ENCODE measurements at regions not wholly inside any gene's neighbourhood (a gene's known extent, or its start where the extent isn't known, plus 50 kb on each side); places are given as distances from the start of the nearest gene placed in this dataset.

DNA sequence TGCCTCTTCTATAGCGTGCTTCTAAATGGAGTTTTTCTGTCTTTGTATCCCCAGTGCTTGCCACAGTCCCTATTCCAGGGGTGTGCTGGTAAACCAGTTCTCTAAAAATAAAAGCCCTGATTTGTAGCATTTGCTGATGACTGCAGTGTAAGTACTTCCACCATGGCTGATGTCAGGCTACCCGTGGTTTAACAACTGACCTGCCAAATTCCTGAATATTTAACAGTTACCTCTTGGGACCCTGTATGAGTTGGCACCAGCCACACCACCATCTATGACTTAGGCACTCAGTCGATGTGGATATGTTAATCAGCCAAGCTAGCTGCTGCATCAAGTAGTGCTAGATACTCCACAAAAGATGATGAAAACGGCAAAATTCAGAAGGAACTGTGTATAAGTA, 94.0 kb upstream of the MTNR1B start:
- H3K27me3 ChIP-seq (ENCODE audit: insufficient read depth) = no peaks in the 10 kb centered on the region
- TF ChIP-seq ELF1 (IDR thresholded peaks at IDR 0.05) (no peak), EP300 (IDR thresholded peaks at IDR 0.05; ENCODE audit: borderline replicate concordance in 1 of 2, low read depth in 1 of 2, low read length in 1 of 2) (no peak), TCF12 (IDR thresholded peaks at IDR 0.05) (no peak), SIN3A (IDR thresholded peaks at IDR 0.05; ENCODE audit: borderline replicate concordance, low read depth, low read length) (no peak), TEAD4 (IDR thresholded peaks at IDR 0.05; ENCODE audit: borderline replicate concordance, insufficient read depth) (no peak), JUND (IDR thresholded peaks at IDR 0.05) (no peak), GABPA (IDR thresholded peaks at IDR 0.05; ENCODE audit: low read depth) (no peak), TAF1 (IDR thresholded peaks at IDR 0.05; ENCODE audit: borderline replicate concordance, low read depth, low read length) (no peak), RXRA (IDR thresholded peaks at IDR 0.05; ENCODE audit: borderline replicate concordance, low read depth) (no peak), EZH2phosphoT487 (IDR thresholded peaks at IDR 0.05; ENCODE audit: borderline replicate concordance, low read depth) (no peak), FOXJ3 (CRISPR knock-in tag; IDR thresholded peaks at IDR 0.05) (no peak), RAD21 (IDR thresholded peaks at IDR 0.05; ENCODE audit: low read length) (no peak), GATA2 (CRISPR knock-in tag; IDR thresholded peaks at IDR 0.05) (no peak), YY1 (IDR thresholded peaks at IDR 0.05; ENCODE audit: low read depth) (no peak), MXI1 (IDR thresholded peaks at IDR 0.05; ENCODE audit: low read depth, low read length) (no peak), PBX3 (IDR thresholded peaks at IDR 0.05) (no peak)
- TF ChIP-seq, protein P1, sequence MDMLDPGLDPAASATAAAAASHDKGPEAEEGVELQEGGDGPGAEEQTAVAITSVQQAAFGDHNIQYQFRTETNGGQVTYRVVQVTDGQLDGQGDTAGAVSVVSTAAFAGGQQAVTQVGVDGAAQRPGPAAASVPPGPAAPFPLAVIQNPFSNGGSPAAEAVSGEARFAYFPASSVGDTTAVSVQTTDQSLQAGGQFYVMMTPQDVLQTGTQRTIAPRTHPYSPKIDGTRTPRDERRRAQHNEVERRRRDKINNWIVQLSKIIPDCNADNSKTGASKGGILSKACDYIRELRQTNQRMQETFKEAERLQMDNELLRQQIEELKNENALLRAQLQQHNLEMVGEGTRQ (IDR thresholded peaks at IDR 0.05; ENCODE audit: borderline replicate concordance, low read depth, low read length) = no peak
- no peaks in the 10 kb centered on the region for H3K9me2 ChIP-seq
- no peak overlapping the region for H3K9ac ChIP-seq
- no peak overlapping the region for H3K27ac ChIP-seq (ENCODE audit: low read depth in 2 of 2, low read length in 1 of 2)
- no peaks in the 10 kb centered on the region for H3F3A ChIP-seq (replicated peaks; ENCODE audit: insufficient read depth)
- ChIA-PET CTCF (interaction anchor here (1.2 kb wide), 2 partner anchors 9 to 10 kb away, joined by 3 to 4 read pairs; no protein-coding TSS in a partner anchor), POLR2A (no interaction called here)
- H3K79me2 ChIP-seq (ENCODE audit: insufficient read depth) = no peaks in the 10 kb centered on the region
- H3K36me3 ChIP-seq (replicated peaks in 1 of 2; ENCODE audit: control insufficient read depth in 1 of 2, insufficient read depth in 2 of 2, low read length in 1 of 2) = no peaks in the 10 kb centered on the region
- WGBS (ENCODE audit: low lambda C conversion rate) = 73% methylated on average over 4 of the region's 4 CpGs
- H3K4me1 ChIP-seq (ENCODE audit: control insufficient read depth in 1 of 2, insufficient read depth in 2 of 2, low read depth in 1 of 2, low read length in 1 of 2) = no peaks in the 10 kb centered on the region; a peak in 1 of 4 replicates
- H3K4me3 ChIP-seq (ENCODE audit: low read depth in 2 of 2, low read length in 1 of 2) = no peak overlapping the region
- no peak overlapping the region for H2AFZ ChIP-seq (ENCODE audit: low read depth)
- H3K9me3 ChIP-seq = no peaks in the 10 kb centered on the region
- no peak overlapping the region for H3K4me2 ChIP-seq
- DNase-seq = no peak
- no peaks in the 10 kb centered on the region for H4K20me1 ChIP-seq (ENCODE audit: insufficient read depth)

DNA sequence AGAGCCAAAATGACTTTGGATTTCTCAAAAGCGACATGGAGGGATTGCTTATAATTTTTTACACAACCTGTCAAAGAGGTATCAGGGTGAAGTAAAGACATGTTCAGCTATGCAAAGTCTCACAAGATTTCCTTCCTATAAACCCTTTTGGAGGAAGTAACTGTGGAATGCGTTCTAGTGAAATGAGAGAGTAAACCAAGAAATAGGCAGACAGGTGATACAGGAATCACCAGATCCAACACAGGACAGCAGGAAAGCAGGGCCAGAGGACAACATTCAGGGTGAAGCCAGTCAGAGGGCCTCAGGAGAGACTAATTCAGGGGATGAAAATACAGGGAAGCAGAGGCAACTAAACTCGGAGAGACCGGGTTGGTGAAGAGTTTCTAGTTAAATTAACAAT, 90.4 kb upstream of the MTNR1B start:
- Histone ChIP-seq H3K9ac (no peak overlapping the region), H3K36me3 (replicated peaks in 1 of 2; ENCODE audit: control insufficient read depth in 1 of 2, insufficient read depth in 2 of 2, low read length in 1 of 2) (no peaks in the 10 kb centered on the region), H3K27me3 (ENCODE audit: insufficient read depth) (no peaks in the 10 kb centered on the region), H3K9me3 (no peaks in the 10 kb centered on the region), H3K4me1 (ENCODE audit: control insufficient read depth in 1 of 2, insufficient read depth in 2 of 2, low read depth in 1 of 2, low read length in 1 of 2) (peaks cover 0 to 11% of the 10 kb centered on the region in 2 experiments; a peak in 2 of 4 replicates), H3K9me2 (no peaks in the 10 kb centered on the region), H2AFZ (ENCODE audit: low read depth) (no peak overlapping the region), H3K4me3 (ENCODE audit: low read depth in 2 of 2, low read length in 1 of 2) (no peak overlapping the region), H3F3A (replicated peaks; ENCODE audit: insufficient read depth) (peaks cover 6% of the 10 kb centered on the region), H4K20me1 (ENCODE audit: insufficient read depth) (no peaks in the 10 kb centered on the region), H3K27ac (ENCODE audit: low read depth in 2 of 2, low read length in 1 of 2) (no peak overlapping the region), H3K79me2 (ENCODE audit: insufficient read depth) (no peaks in the 10 kb centered on the region), H3K4me2 (no peak overlapping the region)
- DNase-seq = no peak
- WGBS (ENCODE audit: low lambda C conversion rate) = 92% methylated on average over 4 of the region's 4 CpGs
- CTCF ChIA-PET = interaction anchor here (0.7 kb wide), 1 partner anchor 353 kb away, joined by 4 read pairs; no protein-coding TSS in a partner anchor
- POLR2A ChIA-PET = no interaction called here
- TF ChIP-seq, protein P2, sequence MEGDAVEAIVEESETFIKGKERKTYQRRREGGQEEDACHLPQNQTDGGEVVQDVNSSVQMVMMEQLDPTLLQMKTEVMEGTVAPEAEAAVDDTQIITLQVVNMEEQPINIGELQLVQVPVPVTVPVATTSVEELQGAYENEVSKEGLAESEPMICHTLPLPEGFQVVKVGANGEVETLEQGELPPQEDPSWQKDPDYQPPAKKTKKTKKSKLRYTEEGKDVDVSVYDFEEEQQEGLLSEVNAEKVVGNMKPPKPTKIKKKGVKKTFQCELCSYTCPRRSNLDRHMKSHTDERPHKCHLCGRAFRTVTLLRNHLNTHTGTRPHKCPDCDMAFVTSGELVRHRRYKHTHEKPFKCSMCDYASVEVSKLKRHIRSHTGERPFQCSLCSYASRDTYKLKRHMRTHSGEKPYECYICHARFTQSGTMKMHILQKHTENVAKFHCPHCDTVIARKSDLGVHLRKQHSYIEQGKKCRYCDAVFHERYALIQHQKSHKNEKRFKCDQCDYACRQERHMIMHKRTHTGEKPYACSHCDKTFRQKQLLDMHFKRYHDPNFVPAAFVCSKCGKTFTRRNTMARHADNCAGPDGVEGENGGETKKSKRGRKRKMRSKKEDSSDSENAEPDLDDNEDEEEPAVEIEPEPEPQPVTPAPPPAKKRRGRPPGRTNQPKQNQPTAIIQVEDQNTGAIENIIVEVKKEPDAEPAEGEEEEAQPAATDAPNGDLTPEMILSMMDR (IDR thresholded peaks at IDR 0.05) = no peak
- TF ChIP-seq, protein P3, sequence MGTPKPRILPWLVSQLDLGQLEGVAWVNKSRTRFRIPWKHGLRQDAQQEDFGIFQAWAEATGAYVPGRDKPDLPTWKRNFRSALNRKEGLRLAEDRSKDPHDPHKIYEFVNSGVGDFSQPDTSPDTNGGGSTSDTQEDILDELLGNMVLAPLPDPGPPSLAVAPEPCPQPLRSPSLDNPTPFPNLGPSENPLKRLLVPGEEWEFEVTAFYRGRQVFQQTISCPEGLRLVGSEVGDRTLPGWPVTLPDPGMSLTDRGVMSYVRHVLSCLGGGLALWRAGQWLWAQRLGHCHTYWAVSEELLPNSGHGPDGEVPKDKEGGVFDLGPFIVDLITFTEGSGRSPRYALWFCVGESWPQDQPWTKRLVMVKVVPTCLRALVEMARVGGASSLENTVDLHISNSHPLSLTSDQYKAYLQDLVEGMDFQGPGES (IDR thresholded peaks at IDR 0.05; ENCODE audit: low read depth, low read length) = no peak
- TF ChIP-seq JUND (IDR thresholded peaks at IDR 0.05) (no peak), ZBTB33 (IDR thresholded peaks at IDR 0.05; ENCODE audit: borderline replicate concordance, low read depth) (no peak)

Measured in SK-N-SH (cell line).